GM12878 (cell line): ENCODE measurements at regions not wholly inside any gene's neighbourhood (a gene's known extent, or its start where the extent isn't known, plus 50 kb on each side); places are given as distances from the start of the nearest gene placed in this dataset.

Experiments
- ATAC-seq: fragments of 200-7000 bp; cut with Tn5 transposase; 3 replicates; pipeline ENCODE4 v1.9.1; 2020; ENCODE audit warnings: mild to moderate bottlenecking, moderate library complexity
- BruUV-seq: library from RNA; stranded (reverse); fragments of 400-500 nt; replicated peaks from 2 replicates; lab custom pipeline; 2021; lab: Mats Ljungman, UMichigan
- CTCF ChIA-PET: fragments of 300-600 bp; sonication (Branson Sonifier 250); formaldehyde crosslinking; extraction: SDS; loops from one replicate; lab custom pipeline; 2021; ENCODE audit warnings: inconsistent platforms; lab: Yijun Ruan, JAX
- POLR2A ChIA-PET: fragments of 350-600 bp; formaldehyde crosslinking; extraction: SDS; loops from one replicate; lab custom pipeline; 2021; ENCODE audit warnings: inconsistent platforms; lab: Charles Lee
- RAD21 ChIA-PET: fragments of 300-600 bp; sonication (Branson Sonifier 250); formaldehyde crosslinking; loops from one replicate; lab custom pipeline; 2023; ENCODE audit warnings: antibody characterized with exemption; ENCODE audit not compliant: unreplicated experiment; lab: Charles Lee
- SMC1A ChIA-PET: fragments of 300-600 bp; sonication (Branson Sonifier 250); formaldehyde crosslinking; loops from one replicate; lab custom pipeline; 2023; ENCODE audit not compliant: unreplicated experiment, uncharacterized antibody; lab: Charles Lee
- DNase-seq: peaks from one replicate; pipeline ENCODE4 v3.0.0-alpha.2; 2011; ENCODE audit warnings: low read depth, low spot score
- FAIRE-seq: peaks from 3 replicates; lab custom pipeline; 2011; peaks lifted over from hg19 to GRCh38; lab: Jason Lieb, UNC
- H2AFZ ChIP-seq: 2 replicates; pipeline ENCODE4 v1.6.0; 2011; ENCODE audit warnings: low read depth, low read length, control low read depth; ENCODE audit not compliant: control insufficient read depth
- H3K27ac ChIP-seq: 2 replicates; pipeline ENCODE4 v1.5.1; 2011; ENCODE audit warnings: control low read depth; ENCODE audit not compliant: control insufficient read depth, insufficient read depth
- H3K27me3 ChIP-seq, 2 experiments: replicated peaks in 1 of 2; 2 replicates each; pipeline versions ENCODE4 v1.6.0 to v1.6.1; 2011; ENCODE audit warnings: low read length in 1 of 2; ENCODE audit not compliant: control insufficient read depth in 2 of 2, insufficient read depth in 2 of 2
- H3K36me3 ChIP-seq, 2 experiments: 2 replicates each; pipeline ENCODE4 v1.5.1; 2011; ENCODE audit warnings: low read length in 1 of 2; ENCODE audit not compliant: control insufficient read depth in 2 of 2, insufficient read depth in 2 of 2
- H3K4me1 ChIP-seq: 2 replicates; pipeline ENCODE4 v1.6.1; 2011; ENCODE audit warnings: mild to moderate bottlenecking, low read length, moderate library complexity, mixed read lengths; ENCODE audit not compliant: control insufficient read depth, insufficient read depth
- H3K4me2 ChIP-seq: 2 replicates; pipeline ENCODE4 v1.6.0; 2011; ENCODE audit warnings: control low read depth; ENCODE audit not compliant: control insufficient read depth, insufficient read depth
- H3K4me3 ChIP-seq: fragments of 200-600 bp; sonication (generic); 2 replicates; pipeline ENCODE4 v1.5.1; 2016
- H3K79me2 ChIP-seq: 2 replicates; pipeline ENCODE4 v1.6.0; 2011; ENCODE audit warnings: low read length; ENCODE audit not compliant: control insufficient read depth, insufficient read depth
- H3K9ac ChIP-seq: 2 replicates; pipeline ENCODE4 v1.8.0; 2011; ENCODE audit warnings: low read length, control low read depth, mixed read lengths; ENCODE audit not compliant: control insufficient read depth, insufficient read depth
- H3K9me3 ChIP-seq: replicated peaks from 3 replicates; pipeline ENCODE4 v1.5.1; 2011; ENCODE audit warnings: mild to moderate bottlenecking, low read length; ENCODE audit not compliant: control insufficient read depth, insufficient read depth
- H4K20me1 ChIP-seq: 2 replicates; pipeline ENCODE4 v1.6.0; 2011; ENCODE audit not compliant: control insufficient read depth, insufficient read depth
- CEBPB ChIP-seq, 2 experiments: fragments of 150-350 bp in 1 of 2; IDR thresholded peaks; 2 replicates each; pipeline ENCODE4 v1.6.1; 2012 to 2014; ENCODE audit warnings: low read depth in 2 of 2, low read length in 2 of 2, borderline replicate concordance in 1 of 2, inconsistent platforms in 1 of 2
- CHD1 ChIP-seq: IDR thresholded peaks from 2 replicates; pipeline ENCODE4 v1.6.1; 2012; ENCODE audit warnings: low read depth, low read length, improper control_type of control experiment
- DPF2 ChIP-seq: fragments of 450-650 bp; IDR thresholded peaks from 2 replicates; pipeline ENCODE4 v1.6.1; 2017; ENCODE audit warnings: mild to moderate bottlenecking
- IKZF2 ChIP-seq, 2 experiments: fragments of 450-650 bp; IDR thresholded peaks; 2 replicates each; pipeline ENCODE4 v1.6.1; 2017; ENCODE audit warnings: mild to moderate bottlenecking in 2 of 2, moderate library complexity in 2 of 2
- JUNB ChIP-seq: IDR thresholded peaks from 2 replicates; pipeline ENCODE4 v1.6.1; 2016; ENCODE audit warnings: antibody characterized with exemption, mild to moderate bottlenecking
- MEF2A ChIP-seq: IDR thresholded peaks from 2 replicates; pipeline ENCODE4 v1.6.1; 2011; ENCODE audit warnings: low read depth, mild to moderate bottlenecking, low read length, moderate library complexity; ENCODE audit not compliant: insufficient read depth
- MYC ChIP-seq: IDR thresholded peaks from 2 replicates; pipeline ENCODE4 v1.6.1; 2011; ENCODE audit warnings: mild to moderate bottlenecking, low read length, moderate library complexity, inconsistent platforms; ENCODE audit not compliant: insufficient read depth, insufficient replicate concordance, insufficient read length, severe bottlenecking
- NBN ChIP-seq: fragments of 450-650 bp; IDR thresholded peaks from 2 replicates; pipeline ENCODE4 v1.6.1; 2016
- RUNX3 ChIP-seq: IDR thresholded peaks from 2 replicates; pipeline ENCODE4 v1.6.1; 2012; ENCODE audit warnings: low read length, inconsistent platforms
- SPI1 ChIP-seq: IDR thresholded peaks from 2 replicates; pipeline ENCODE4 v1.6.1; 2011; ENCODE audit warnings: low read depth, mild to moderate bottlenecking, low read length, moderate library complexity, borderline replicate concordance; ENCODE audit not compliant: insufficient read depth
- TCF12 ChIP-seq: IDR thresholded peaks from 2 replicates; pipeline ENCODE4 v1.6.1; 2011; ENCODE audit warnings: low read depth, mild to moderate bottlenecking, low read length
- YY1 ChIP-seq: IDR thresholded peaks from 2 replicates; pipeline ENCODE4 v1.6.1; 2011; ENCODE audit warnings: low read depth, mild to moderate bottlenecking, low read length
- ZNF274 ChIP-seq: IDR thresholded peaks from one replicate; pipeline ENCODE4 v1.8.0; 2011; ENCODE audit not compliant: insufficient read length, insufficient read depth
- ZZZ3 ChIP-seq: IDR thresholded peaks from 2 replicates; pipeline ENCODE4 v1.6.1; 2011; ENCODE audit warnings: low read depth; ENCODE audit not compliant: control insufficient read depth, insufficient read length
- in situ Hi-C: fragments of 300-500 bp; cut with MboI; formaldehyde crosslinking; loops from 9 replicates; pipeline ENCODE4 v1.14.3; 2018; ENCODE audit warnings: mixed read lengths
- intact Hi-C: fragments of 100-400 bp; cut with micrococcal nuclease; formaldehyde crosslinking; loops from one replicate; pipeline ENCODE4 v1.14.2; 2022; ENCODE audit not compliant: unreplicated experiment
- TF ChIP-seq, protein P1 (sequence below): IDR thresholded peaks from 2 replicates; pipeline ENCODE4 v1.6.1; 2011; ENCODE audit warnings: mild to moderate bottlenecking, low read depth, low read length, moderate library complexity; ENCODE audit not compliant: insufficient replicate concordance
- TF ChIP-seq, protein P2 (sequence below): IDR thresholded peaks from 2 replicates; pipeline ENCODE4 v1.6.1; 2012; ENCODE audit warnings: low read depth, low read length, improper control_type of control experiment
- TF ChIP-seq, protein P3 (sequence below): IDR thresholded peaks from 2 replicates; pipeline ENCODE4 v1.6.1; 2012; ENCODE audit warnings: improper control_type of control experiment, low read depth, low read length; ENCODE audit not compliant: insufficient replicate concordance

DNA sequence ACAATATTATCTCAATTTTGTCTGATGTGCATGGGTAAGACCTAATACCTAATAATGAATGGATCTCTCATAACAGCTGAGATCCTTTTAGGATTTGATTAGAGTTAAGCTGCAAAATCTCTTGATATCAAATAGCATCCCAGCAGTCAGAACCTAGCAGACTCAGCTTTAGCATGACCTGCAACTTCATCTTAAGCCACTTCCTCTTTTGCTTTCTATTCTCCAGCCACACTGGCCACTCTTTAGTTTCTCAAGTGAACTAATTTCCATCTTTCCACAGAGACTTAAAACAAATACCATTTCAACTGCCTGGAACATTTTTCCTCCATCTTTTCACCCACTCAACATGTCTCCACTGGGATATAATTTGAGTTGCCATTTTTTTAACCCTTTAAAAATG, 1251.6 kb upstream of the ZEB2 start:
- SMC1A ChIA-PET: interaction anchor here (1.9 kb wide), 1 partner anchor 11 kb away, joined by 6 read pairs; no protein-coding TSS in a partner anchor
- no peak overlapping the region for H3K9ac ChIP-seq
- peak overlapping the region; percentile 13; the same call in 1 of the 2 replicates for H3K4me2 ChIP-seq
- RAD21 ChIA-PET: interaction anchor here (0.5 kb wide), 1 partner anchor 319 kb away, joined by 4 read pairs; no protein-coding TSS in a partner anchor
- H3K36me3 ChIP-seq: no peaks in the 10 kb centered on the region
- no peaks in the 10 kb centered on the region for H3K27me3 ChIP-seq
- H3K79me2 ChIP-seq: no peaks in the 10 kb centered on the region
- CTCF ChIA-PET: interaction anchor here (1.1 kb wide), 2 partner anchors 19 to 530 kb away, joined by 3 to 4 read pairs; no protein-coding TSS in a partner anchor
- POLR2A ChIA-PET: no interaction called here
- H2AFZ ChIP-seq: no peak overlapping the region
- peak; percentile 91 for ATAC-seq
- H4K20me1 ChIP-seq: no peaks in the 10 kb centered on the region
- no peaks in the 10 kb centered on the region for H3K9me3 ChIP-seq
- H3K4me3 ChIP-seq: no peak overlapping the region
- H3K4me1 ChIP-seq: peaks cover 4% of the 10 kb centered on the region; the same call in 1 of the 2 replicates
- in situ Hi-C loops (no loop called here), intact Hi-C loops (no loop called here)
- DNase-seq: no peak
- TF ChIP-seq MEF2A (no peak), JUNB (no peak), IKZF2 (IDR thresholded peaks at IDR 0.05) (peak in 1 of 2 experiments; percentile 17; a peak in 1 of 4 replicates), TCF12 (no peak), CEBPB (IDR thresholded peaks at IDR 0.05; ENCODE audit: borderline replicate concordance in 1 of 2, low read depth in 2 of 2, low read length in 2 of 2) (no peak), ZZZ3 (no peak), NBN (no peak), RUNX3 (peak; percentile 37), ZNF274 (no peak), YY1 (no peak), MYC (no peak), SPI1 (peak; percentile 97), CHD1 (no peak), DPF2 (no peak)
- TF ChIP-seq, protein P1, sequence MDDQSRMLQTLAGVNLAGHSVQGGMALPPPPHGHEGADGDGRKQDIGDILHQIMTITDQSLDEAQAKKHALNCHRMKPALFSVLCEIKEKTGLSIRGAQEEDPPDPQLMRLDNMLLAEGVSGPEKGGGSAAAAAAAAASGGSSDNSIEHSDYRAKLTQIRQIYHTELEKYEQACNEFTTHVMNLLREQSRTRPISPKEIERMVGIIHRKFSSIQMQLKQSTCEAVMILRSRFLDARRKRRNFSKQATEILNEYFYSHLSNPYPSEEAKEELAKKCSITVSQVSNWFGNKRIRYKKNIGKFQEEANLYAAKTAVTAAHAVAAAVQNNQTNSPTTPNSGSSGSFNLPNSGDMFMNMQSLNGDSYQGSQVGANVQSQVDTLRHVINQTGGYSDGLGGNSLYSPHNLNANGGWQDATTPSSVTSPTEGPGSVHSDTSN: no peak
- TF ChIP-seq, protein P2, sequence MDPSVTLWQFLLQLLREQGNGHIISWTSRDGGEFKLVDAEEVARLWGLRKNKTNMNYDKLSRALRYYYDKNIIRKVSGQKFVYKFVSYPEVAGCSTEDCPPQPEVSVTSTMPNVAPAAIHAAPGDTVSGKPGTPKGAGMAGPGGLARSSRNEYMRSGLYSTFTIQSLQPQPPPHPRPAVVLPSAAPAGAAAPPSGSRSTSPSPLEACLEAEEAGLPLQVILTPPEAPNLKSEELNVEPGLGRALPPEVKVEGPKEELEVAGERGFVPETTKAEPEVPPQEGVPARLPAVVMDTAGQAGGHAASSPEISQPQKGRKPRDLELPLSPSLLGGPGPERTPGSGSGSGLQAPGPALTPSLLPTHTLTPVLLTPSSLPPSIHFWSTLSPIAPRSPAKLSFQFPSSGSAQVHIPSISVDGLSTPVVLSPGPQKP: no peak
- TF ChIP-seq, protein P3, sequence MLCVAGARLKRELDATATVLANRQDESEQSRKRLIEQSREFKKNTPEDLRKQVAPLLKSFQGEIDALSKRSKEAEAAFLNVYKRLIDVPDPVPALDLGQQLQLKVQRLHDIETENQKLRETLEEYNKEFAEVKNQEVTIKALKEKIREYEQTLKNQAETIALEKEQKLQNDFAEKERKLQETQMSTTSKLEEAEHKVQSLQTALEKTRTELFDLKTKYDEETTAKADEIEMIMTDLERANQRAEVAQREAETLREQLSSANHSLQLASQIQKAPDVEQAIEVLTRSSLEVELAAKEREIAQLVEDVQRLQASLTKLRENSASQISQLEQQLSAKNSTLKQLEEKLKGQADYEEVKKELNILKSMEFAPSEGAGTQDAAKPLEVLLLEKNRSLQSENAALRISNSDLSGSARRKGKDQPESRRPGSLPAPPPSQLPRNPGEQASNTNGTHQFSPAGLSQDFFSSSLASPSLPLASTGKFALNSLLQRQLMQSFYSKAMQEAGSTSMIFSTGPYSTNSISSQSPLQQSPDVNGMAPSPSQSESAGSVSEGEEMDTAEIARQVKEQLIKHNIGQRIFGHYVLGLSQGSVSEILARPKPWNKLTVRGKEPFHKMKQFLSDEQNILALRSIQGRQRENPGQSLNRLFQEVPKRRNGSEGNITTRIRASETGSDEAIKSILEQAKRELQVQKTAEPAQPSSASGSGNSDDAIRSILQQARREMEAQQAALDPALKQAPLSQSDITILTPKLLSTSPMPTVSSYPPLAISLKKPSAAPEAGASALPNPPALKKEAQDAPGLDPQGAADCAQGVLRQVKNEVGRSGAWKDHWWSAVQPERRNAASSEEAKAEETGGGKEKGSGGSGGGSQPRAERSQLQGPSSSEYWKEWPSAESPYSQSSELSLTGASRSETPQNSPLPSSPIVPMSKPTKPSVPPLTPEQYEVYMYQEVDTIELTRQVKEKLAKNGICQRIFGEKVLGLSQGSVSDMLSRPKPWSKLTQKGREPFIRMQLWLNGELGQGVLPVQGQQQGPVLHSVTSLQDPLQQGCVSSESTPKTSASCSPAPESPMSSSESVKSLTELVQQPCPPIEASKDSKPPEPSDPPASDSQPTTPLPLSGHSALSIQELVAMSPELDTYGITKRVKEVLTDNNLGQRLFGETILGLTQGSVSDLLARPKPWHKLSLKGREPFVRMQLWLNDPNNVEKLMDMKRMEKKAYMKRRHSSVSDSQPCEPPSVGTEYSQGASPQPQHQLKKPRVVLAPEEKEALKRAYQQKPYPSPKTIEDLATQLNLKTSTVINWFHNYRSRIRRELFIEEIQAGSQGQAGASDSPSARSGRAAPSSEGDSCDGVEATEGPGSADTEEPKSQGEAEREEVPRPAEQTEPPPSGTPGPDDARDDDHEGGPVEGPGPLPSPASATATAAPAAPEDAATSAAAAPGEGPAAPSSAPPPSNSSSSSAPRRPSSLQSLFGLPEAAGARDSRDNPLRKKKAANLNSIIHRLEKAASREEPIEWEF: no peak
- BruUV-seq: no TSS peak
- no peak for FAIRE-seq
- H3K27ac ChIP-seq: no peak overlapping the region
